Spleen (tissue), 11 donors: ENCODE measurements at regions not wholly inside any gene's neighbourhood (a gene's known extent, or its start where the extent isn't known, plus 50 kb on each side); places are given as distances from the start of the nearest gene placed in this dataset.

Experiments
- DNase-seq: peaks from one replicate; pipeline ENCODE4 v3.0.0-alpha.2; 2020
- H3K27ac ChIP-seq, 8 donors: fragments of 200-600 bp; sonication (generic) in 7 of 8; 1 replicate in 4 of 8; 2 replicates in 4 of 8; pipeline versions ENCODE4 v1.5.0 to v1.8.0; 2016 to 2021; ENCODE audit warnings: inconsistent platforms in 4 of 8, mild to moderate bottlenecking in 4 of 8, moderate library complexity in 1 of 8
- H3K27me3 ChIP-seq, 7 donors: fragments of 200-600 bp; sonication (generic) in 6 of 7; replicated peaks in 1 of 7; 1 replicate in 4 of 7; 2 replicates in 3 of 7; pipeline versions ENCODE4 v1.5.0 to v1.8.0; 2016 to 2021; ENCODE audit warnings: inconsistent platforms in 3 of 7, mild to moderate bottlenecking in 1 of 7
- H3K36me3 ChIP-seq, 6 donors: fragments of 200-600 bp; sonication (generic) in 5 of 6; 1 replicate in 4 of 6; 2 replicates in 2 of 6; pipeline versions ENCODE4 v1.5.0 to v1.8.0; 2016 to 2021; ENCODE audit warnings: inconsistent platforms in 2 of 6
- H3K4me1 ChIP-seq, 6 donors: fragments of 200-600 bp; sonication (generic) in 5 of 6; 1 replicate in 3 of 6; 2 replicates in 3 of 6; pipeline versions ENCODE4 v1.5.0 to v1.8.0; 2016 to 2021; ENCODE audit warnings: inconsistent platforms in 3 of 6
- H3K4me3 ChIP-seq, 8 donors: fragments of 200-600 bp; sonication (generic) in 7 of 8; 1 replicate in 4 of 8; 2 replicates in 4 of 8; pipeline versions ENCODE4 v1.5.0 to v1.8.0; 2016 to 2021; ENCODE audit warnings: inconsistent platforms in 4 of 8, mild to moderate bottlenecking in 4 of 8, moderate library complexity in 2 of 8
- H3K9me3 ChIP-seq, 8 donors: fragments of 200-600 bp; sonication (generic) in 7 of 8; 1 replicate in 4 of 8; 2 replicates in 4 of 8; pipeline versions ENCODE4 v1.5.0 to v1.8.0; 2016 to 2021; ENCODE audit warnings: inconsistent platforms in 4 of 8
- POLR2A ChIP-seq, 3 donors: fragments of 450-650 bp; IDR thresholded peaks; one replicate each; pipeline ENCODE4 v1.5.1; 2017; ENCODE audit warnings: antibody characterized with exemption in 3 of 3, mild to moderate bottlenecking in 1 of 3
- POLR2AphosphoS5 ChIP-seq, 3 donors: sonication (generic); formaldehyde crosslinking; IDR thresholded peaks; one replicate each; pipeline ENCODE4 v1.5.1; 2017; ENCODE audit warnings: antibody characterized with exemption in 3 of 3
- WGBS, 5 donors: extraction: QIAGEN DNeasy Blood & Tissue Kit in 3 of 5; methylation state at CpG; one replicate each; pipeline versions ENCODE4 v1.1.5 to v1.1.7; 2013 to 2018; 5-methylcytosine and 5-hydroxymethylcytosine counted together
- intact Hi-C: fragments of 100-400 bp; cut with DNase I; formaldehyde crosslinking; loops from one replicate; pipeline ENCODE4 v1.15.0; 2023; ENCODE audit warnings: low total_unique reads
- TF ChIP-seq, protein P1 (sequence below), 11 experiments: fragments of 200-600 bp in 7 of 11; fragments of 450-650 bp in 4 of 11; sonication (generic) in 4 of 11; IDR thresholded peaks in 8 of 11; conservative IDR thresholded peaks in 3 of 11; 1 replicate in 7 of 11; 2 replicates in 4 of 11; pipeline versions ENCODE4 v1.4.0 to v1.8.0; 2016 to 2021; ENCODE audit warnings: antibody characterized with exemption in 11 of 11, inconsistent platforms in 4 of 11, mild to moderate bottlenecking in 1 of 11
- donor health status: healthy with polysubstance abuse.
- donor health status: DM: no; HTN: no; CAD: no; lungs with moderate emphysema.
- donor health status: DM: no; HTN: no; CAD: no.
- donor health status: Bipolar disorder and iron deficiency.
- donor health status: healthy.
- donor health status: DM: no; HTN: no; CAD: no.
- donor health status: DM: yes; HTN: yes; CAD: no.

DNA sequence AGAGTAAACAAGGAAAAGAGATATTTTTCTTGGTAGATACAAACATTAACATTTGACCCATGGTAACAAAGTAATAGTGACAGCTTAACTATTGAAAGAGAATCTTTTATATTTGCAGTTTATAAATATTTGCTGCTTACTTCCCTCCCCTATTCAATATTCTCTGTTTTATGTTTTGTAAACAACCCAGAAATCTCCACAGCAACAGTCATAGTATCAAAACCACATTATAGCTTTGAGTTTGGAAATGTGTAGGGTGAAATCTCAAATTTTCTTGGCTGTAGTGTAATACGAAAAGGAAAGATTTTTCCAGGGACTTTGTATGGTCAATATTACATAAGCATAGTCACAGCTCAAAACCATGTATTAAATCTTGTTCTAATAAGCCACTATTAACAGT is 511.2 kb downstream of the METTL4 start:
- Histone ChIP-seq H3K9me3 (peaks cover 0 to 21% (median 15%) of the 10 kb centered on the region in 8 donors), H3K4me1 (no peaks in the 10 kb centered on the region), H3K4me3 (no peak overlapping the region), H3K27me3 (no peaks in the 10 kb centered on the region), H3K27ac (no peak overlapping the region), H3K36me3 (no peaks in the 10 kb centered on the region)
- intact Hi-C loops, result no loop called here
- WGBS, 5 donors, result 83 to 90% (median 87%) methylated on average over 1 of the region's 1 CpG
- DNase-seq, result no peak
- no peak for TF ChIP-seq POLR2A (IDR thresholded peaks at IDR 0.05)
- no peak for TF ChIP-seq POLR2AphosphoS5 (IDR thresholded peaks at IDR 0.05)
- TF ChIP-seq, protein P1, sequence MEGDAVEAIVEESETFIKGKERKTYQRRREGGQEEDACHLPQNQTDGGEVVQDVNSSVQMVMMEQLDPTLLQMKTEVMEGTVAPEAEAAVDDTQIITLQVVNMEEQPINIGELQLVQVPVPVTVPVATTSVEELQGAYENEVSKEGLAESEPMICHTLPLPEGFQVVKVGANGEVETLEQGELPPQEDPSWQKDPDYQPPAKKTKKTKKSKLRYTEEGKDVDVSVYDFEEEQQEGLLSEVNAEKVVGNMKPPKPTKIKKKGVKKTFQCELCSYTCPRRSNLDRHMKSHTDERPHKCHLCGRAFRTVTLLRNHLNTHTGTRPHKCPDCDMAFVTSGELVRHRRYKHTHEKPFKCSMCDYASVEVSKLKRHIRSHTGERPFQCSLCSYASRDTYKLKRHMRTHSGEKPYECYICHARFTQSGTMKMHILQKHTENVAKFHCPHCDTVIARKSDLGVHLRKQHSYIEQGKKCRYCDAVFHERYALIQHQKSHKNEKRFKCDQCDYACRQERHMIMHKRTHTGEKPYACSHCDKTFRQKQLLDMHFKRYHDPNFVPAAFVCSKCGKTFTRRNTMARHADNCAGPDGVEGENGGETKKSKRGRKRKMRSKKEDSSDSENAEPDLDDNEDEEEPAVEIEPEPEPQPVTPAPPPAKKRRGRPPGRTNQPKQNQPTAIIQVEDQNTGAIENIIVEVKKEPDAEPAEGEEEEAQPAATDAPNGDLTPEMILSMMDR (IDR thresholded peaks at IDR 0.05 in 8 of 11, conservative IDR thresholded peaks at IDR 0.05 in 3 of 11), result no peak

DNA sequence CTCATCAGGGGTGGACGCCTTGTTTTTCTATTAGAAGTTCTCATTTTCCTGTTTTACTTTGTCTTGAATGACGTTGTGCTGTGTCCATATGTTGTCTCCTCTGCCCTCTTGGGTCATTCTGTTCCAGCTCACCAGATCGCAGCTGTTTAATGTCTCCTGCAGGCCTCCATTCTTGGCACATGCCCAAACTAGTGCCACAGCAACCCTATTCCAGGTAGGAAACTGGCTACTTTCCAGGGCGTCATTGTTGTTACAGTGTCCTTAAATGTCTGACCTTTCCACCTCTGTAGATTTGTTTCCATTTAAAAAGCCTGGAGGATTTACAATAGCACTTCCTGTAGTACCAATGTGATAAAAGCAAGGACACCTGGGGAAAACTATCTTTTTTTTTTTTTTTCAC is 500.7 kb downstream of the METTL4 start:
- Histone ChIP-seq H3K4me3 (no peak overlapping the region), H3K27me3 (no peaks in the 10 kb centered on the region), H3K27ac (no peak overlapping the region), H3K9me3 (no peaks in the 10 kb centered on the region), H3K4me1 (no peaks in the 10 kb centered on the region), H3K36me3 (no peaks in the 10 kb centered on the region)
- TF ChIP-seq, protein P1 (IDR thresholded peaks at IDR 0.05 in 8 of 11, conservative IDR thresholded peaks at IDR 0.05 in 3 of 11), result no peak
- TF ChIP-seq POLR2AphosphoS5 (IDR thresholded peaks at IDR 0.05), result no peak
- DNase-seq, result no peak
- 52 to 75% (median 67%) methylated on average over 4 of the region's 4 CpGs for WGBS, 5 donors
- intact Hi-C loops, result no loop called here

DNA sequence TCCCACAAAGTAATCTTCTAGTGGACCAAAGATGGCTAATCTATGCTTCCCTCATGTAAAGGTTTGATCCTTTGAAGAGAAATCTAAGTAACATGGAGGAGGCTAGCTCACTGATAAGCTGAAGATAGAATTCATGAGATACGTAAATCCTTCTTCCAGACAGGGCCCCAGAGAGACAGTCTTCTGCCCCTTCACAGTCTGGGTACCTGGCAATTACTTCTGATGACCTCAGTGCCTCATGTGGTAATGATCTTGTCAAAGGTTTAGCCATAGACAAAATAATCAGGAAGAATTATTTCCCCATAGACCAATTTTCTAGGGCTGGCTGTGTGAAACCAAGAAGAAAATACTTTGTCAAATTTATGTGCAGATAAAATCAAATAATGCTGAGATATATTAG is 495.8 kb downstream of the METTL4 start:
- WGBS, 5 donors, result 78 to 100% (median 86%) methylated on average over 1 of the region's 1 CpG
- H3K27ac ChIP-seq, result no peak overlapping the region
- no peak overlapping the region for H3K4me3 ChIP-seq
- H3K36me3 ChIP-seq, result no peaks in the 10 kb centered on the region
- no peaks in the 10 kb centered on the region for H3K4me1 ChIP-seq
- DNase-seq, result no peak
- no peaks in the 10 kb centered on the region for H3K9me3 ChIP-seq
- no peak for TF ChIP-seq POLR2A (IDR thresholded peaks at IDR 0.05)
- TF ChIP-seq, protein P1 (IDR thresholded peaks at IDR 0.05 in 8 of 11, conservative IDR thresholded peaks at IDR 0.05 in 3 of 11), result no peak
- no peak for TF ChIP-seq POLR2AphosphoS5 (IDR thresholded peaks at IDR 0.05)
- intact Hi-C loops, result no loop called here
- no peaks in the 10 kb centered on the region for H3K27me3 ChIP-seq

DNA sequence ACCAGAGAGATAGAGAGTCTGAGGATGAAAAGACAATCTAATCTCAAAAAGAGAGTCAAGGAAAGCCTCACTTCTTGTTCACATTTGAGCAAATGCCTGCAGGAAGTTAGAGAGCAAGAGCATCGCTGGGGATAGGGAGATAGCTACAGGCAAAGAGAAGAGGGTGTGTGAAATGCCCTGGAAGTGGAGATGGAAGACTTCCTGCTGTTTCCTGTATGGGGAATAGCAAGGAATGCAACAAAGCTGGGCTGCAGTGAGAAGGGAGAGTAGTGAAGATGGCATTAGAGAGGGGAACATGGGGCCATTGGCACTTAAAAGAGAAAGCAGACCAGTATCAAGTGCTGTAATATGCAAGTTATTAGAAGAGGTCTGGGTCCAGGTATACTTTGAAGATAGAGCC is 488.6 kb downstream of the METTL4 start:
- WGBS, 5 donors, result 55 to 69% (median 59%) methylated on average over 1 of the region's 1 CpG

More for the DNA sequence above, 488.6 kb downstream of the METTL4 start:
- no peak overlapping the region for H3K4me3 ChIP-seq
- H3K27me3 ChIP-seq, result no peaks in the 10 kb centered on the region
- no peaks in the 10 kb centered on the region for H3K4me1 ChIP-seq
- no peak for DNase-seq
- no peaks in the 10 kb centered on the region for H3K36me3 ChIP-seq
- no peaks in the 10 kb centered on the region for H3K9me3 ChIP-seq
- intact Hi-C loops, result no loop called here
- TF ChIP-seq POLR2AphosphoS5 (IDR thresholded peaks at IDR 0.05) (no peak), POLR2A (IDR thresholded peaks at IDR 0.05) (no peak)
- TF ChIP-seq, protein P1 (IDR thresholded peaks at IDR 0.05 in 8 of 11, conservative IDR thresholded peaks at IDR 0.05 in 3 of 11), result no peak
- no peak overlapping the region for H3K27ac ChIP-seq
